ENCODE measurements at regions not wholly inside any gene's neighbourhood (a gene's known extent, or its start where the extent isn't known, plus 50 kb on each side); places are given as distances from the start of the nearest gene placed in this dataset.

DNA sequence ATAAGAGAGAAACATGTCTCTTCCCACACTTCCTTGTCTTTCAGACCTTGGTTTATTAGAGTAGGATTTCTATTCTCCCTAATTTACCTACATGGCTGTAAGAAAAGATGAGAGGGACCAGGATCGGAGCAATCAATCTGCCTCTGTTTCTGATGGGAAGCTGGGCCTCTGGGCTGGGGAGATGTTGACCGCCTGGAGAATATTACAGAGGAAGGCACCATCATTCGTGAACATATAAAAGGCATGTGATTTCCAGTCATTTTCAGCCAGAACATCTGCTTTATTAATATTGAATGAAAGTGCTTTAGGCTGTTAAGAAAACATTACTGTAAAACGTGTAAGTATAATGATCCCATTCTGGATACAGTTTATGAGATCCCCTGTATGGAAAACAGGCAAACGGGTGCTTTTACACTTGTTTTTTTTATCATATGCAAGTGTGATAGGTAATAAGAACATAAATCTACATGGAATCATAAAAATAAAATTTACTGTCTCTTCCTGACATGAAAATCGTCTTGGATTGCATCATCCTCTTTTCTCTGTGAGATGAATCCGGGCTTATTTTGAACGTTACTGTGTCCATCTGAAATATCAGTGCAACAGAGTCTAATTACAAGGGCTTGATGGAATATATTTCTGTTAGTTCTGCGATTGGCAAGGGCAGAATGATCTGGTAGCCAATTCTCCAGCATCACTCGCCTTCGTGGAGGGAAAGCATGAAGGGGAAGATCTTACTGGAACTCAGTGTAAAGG, 94.5 kb upstream of the BAIAP2L1 start:
- Histone ChIP-seq H2AFZ (ENCODE audit: low read length) (no peak overlapping the region), H3K79me2 (ENCODE audit: insufficient read depth, low read length) (no peaks in the 10 kb centered on the region), H4K20me1 (ENCODE audit: insufficient read depth, low read length) (no peaks in the 10 kb centered on the region), H3K4me3 (replicated peaks in 1 of 3; ENCODE audit: insufficient read depth in 1 of 3, low read depth in 2 of 3, low read length in 3 of 3) (no peak overlapping the region), H3K9ac (ENCODE audit: insufficient read depth, low read depth, low read length) (no peak overlapping the region), H3K4me2 (ENCODE audit: low read depth, low read length) (no peak overlapping the region), H3K4me1 (ENCODE audit: insufficient read depth, low read length) (no peaks in the 10 kb centered on the region), H3K9me3 (ENCODE audit: low read length) (peaks cover 26% of the 10 kb centered on the region), H3K27me3 (ENCODE audit: control insufficient read depth in 1 of 2, insufficient read depth in 2 of 2, low read length in 2 of 2) (peaks cover 0 to 4% of the 10 kb centered on the region in 2 experiments; a peak in 1 of 5 replicates), H3K27ac (ENCODE audit: extremely low read length, insufficient read depth, low read length) (no peak overlapping the region), H3K36me3 (replicated peaks in 1 of 2; ENCODE audit: control insufficient read depth in 1 of 2, insufficient read depth in 2 of 2, low read length in 2 of 2) (no peaks in the 10 kb centered on the region)
- 32% methylated on average over 11 of the region's 11 CpGs for WGBS (ENCODE audit: low lambda C conversion rate)
- ATAC-seq (no peak), FAIRE-seq (no peak), DNase-seq (ENCODE audit: low spot score) (no peak)
- ChIA-PET POLR2A (no interaction called here), CTCF (ENCODE audit: low intra/inter-chr PET ratio, low total read pairs) (no interaction called here)
- intact Hi-C loops (cut with micrococcal nuclease; ENCODE audit: unreplicated experiment) (no loop called here), in situ Hi-C loops (cut with HindIII; ENCODE audit: extremely low pct_ligation_motif_present, low pct_unique_long_range_greater_than_20kb) (no loop called here)
- no TSS peak for BruUV-seq (replicated peaks)
- no peak for TF ChIP-seq YEATS2 (CRISPR knock-in tag; IDR thresholded peaks at IDR 0.05; ENCODE audit: borderline replicate concordance)
- peak; percentile 47; the same call in 1 of the 2 replicates for TF ChIP-seq CEBPB (IDR thresholded peaks at IDR 0.05; ENCODE audit: borderline replicate concordance, low read depth, low read length)
- no peak for TF ChIP-seq FOXA1 (IDR thresholded peaks at IDR 0.05)
- no peak for TF ChIP-seq FOXA1 (CRISPR knock-in tag; IDR thresholded peaks at IDR 0.05)
- peak; percentile 43; the same call in 1 of the 2 replicates for TF ChIP-seq ATF7 (IDR thresholded peaks at IDR 0.05)
- no peak for TF ChIP-seq ATF7 (CRISPR knock-in tag; IDR thresholded peaks at IDR 0.05)
- no peak for TF ChIP-seq ZNF564 (CRISPR knock-in tag; IDR thresholded peaks at IDR 0.05)

DNA sequence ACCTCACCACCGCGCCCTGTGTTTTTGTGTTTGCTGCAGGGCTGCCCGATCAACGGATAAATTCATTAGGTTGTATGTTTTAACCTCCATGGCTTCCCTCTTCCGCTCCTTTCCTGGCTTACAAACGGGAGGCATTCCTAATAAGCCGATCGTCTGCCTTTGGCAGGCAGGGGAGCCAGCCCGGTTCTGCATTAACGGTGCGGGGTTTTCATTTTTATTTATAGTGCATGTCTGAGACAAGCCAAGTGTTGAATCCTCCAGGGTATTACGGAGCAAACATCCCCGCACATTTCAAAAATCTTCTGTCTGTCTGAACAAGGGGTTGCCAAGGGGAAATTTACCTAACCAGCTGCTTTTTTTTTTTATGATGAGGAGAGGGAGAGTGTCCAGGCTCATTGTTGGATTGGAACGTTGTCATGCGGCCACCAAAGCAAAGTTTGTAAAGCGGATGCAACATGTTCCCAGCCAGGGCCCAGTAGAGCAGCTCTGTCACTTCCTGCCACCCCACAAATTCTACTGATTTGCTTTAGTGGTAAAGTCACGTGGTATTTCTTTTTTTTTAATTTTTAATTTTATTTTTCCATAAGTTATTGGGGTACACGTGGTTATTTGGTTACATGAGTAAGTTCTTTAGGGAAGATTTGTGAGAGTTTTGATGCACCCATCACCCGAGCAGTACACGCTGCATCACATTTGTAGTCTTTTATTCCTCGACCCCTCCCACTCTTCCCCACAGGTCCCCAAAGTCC, 92.3 kb upstream of the BAIAP2L1 start:
- intact Hi-C loops (cut with micrococcal nuclease; ENCODE audit: unreplicated experiment), result no loop called here
- POLR2A ChIA-PET, result no interaction called here
- Histone ChIP-seq H3K36me3 (replicated peaks in 1 of 2; ENCODE audit: control insufficient read depth in 1 of 2, insufficient read depth in 2 of 2, low read length in 2 of 2) (no peaks in the 10 kb centered on the region), H3K27ac (ENCODE audit: extremely low read length, insufficient read depth, low read length) (no peak overlapping the region), H2AFZ (ENCODE audit: low read length) (no peak overlapping the region), H3K4me2 (ENCODE audit: low read depth, low read length) (no peak overlapping the region), H3K4me1 (ENCODE audit: insufficient read depth, low read length) (peaks cover 6% of the 10 kb centered on the region), H3K27me3 (ENCODE audit: control insufficient read depth in 1 of 2, insufficient read depth in 2 of 2, low read length in 2 of 2) (peaks cover 0 to 4% of the 10 kb centered on the region in 2 experiments; a peak in 1 of 5 replicates), H3K9me3 (ENCODE audit: low read length) (peaks cover 26% of the 10 kb centered on the region), H4K20me1 (ENCODE audit: insufficient read depth, low read length) (no peaks in the 10 kb centered on the region), H3K9ac (ENCODE audit: insufficient read depth, low read depth, low read length) (no peak overlapping the region), H3K4me3 (replicated peaks in 1 of 3; ENCODE audit: insufficient read depth in 1 of 3, low read depth in 2 of 3, low read length in 3 of 3) (no peak overlapping the region), H3K79me2 (ENCODE audit: insufficient read depth, low read length) (no peaks in the 10 kb centered on the region)
- ATAC-seq (no peak), DNase-seq (ENCODE audit: low spot score) (no peak), FAIRE-seq (no peak)
- in situ Hi-C loops (cut with HindIII; ENCODE audit: extremely low pct_ligation_motif_present, low pct_unique_long_range_greater_than_20kb), result no loop called here
- TF ChIP-seq BRD4 (CRISPR knock-in tag; IDR thresholded peaks at IDR 0.05) (no peak), RAD51 (IDR thresholded peaks at IDR 0.05; ENCODE audit: borderline replicate concordance) (peak; percentile 51; the same call in 1 of the 2 replicates), ETV6 (CRISPR knock-in tag; conservative IDR thresholded peaks at IDR 0.05) (no peak)
- TF ChIP-seq, protein P1, sequence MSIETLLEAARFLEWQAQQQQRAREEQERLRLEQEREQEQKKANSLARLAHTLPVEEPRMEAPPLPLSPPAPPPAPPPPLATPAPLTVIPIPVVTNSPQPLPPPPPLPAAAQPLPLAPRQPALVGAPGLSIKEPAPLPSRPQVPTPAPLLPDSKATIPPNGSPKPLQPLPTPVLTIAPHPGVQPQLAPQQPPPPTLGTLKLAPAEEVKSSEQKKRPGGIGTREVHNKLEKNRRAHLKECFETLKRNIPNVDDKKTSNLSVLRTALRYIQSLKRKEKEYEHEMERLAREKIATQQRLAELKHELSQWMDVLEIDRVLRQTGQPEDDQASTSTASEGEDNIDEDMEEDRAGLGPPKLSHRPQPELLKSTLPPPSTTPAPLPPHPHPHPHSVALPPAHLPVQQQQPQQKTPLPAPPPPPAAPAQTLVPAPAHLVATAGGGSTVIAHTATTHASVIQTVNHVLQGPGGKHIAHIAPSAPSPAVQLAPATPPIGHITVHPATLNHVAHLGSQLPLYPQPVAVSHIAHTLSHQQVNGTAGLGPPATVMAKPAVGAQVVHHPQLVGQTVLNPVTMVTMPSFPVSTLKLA (IDR thresholded peaks at IDR 0.05), result peak; percentile 51
- WGBS (ENCODE audit: low lambda C conversion rate), result 45% methylated on average over 21 of the region's 21 CpGs
- CTCF ChIA-PET (ENCODE audit: low intra/inter-chr PET ratio, low total read pairs), result no interaction called here
- no TSS peak for BruUV-seq (replicated peaks)

Data from HepG2 (cell line).